IMR-90 (cell line): ENCODE measurements at regions not wholly inside any gene's neighbourhood (a gene's known extent, or its start where the extent isn't known, plus 50 kb on each side); places are given as distances from the start of the nearest gene placed in this dataset.

ENCODE experiments used
- ATAC-seq: fragments of 200-7000 bp; cut with Tn5 transposase; 2 replicates; pipeline ENCODE4 v1.9.1; 2020; ENCODE audit warnings: low read depth, mild to moderate bottlenecking, moderate library complexity
- BruUV-seq: library from RNA; stranded (reverse); fragments of 400-500 nt; replicated peaks from 2 replicates; lab custom pipeline; 2021; lab: Mats Ljungman, UMichigan
- CTCF ChIA-PET: fragments of 300-600 bp; formaldehyde crosslinking; extraction: SDS; loops from one replicate; lab custom pipeline; 2021; ENCODE audit warnings: antibody characterized with exemption; lab: Yijun Ruan, JAX
- POLR2A ChIA-PET: fragments of 300-600 bp; sonication (Branson Sonifier 250); formaldehyde crosslinking; loops from one replicate; lab custom pipeline; 2022; ENCODE audit warnings: antibody characterized with exemption; ENCODE audit not compliant: unreplicated experiment; lab: Charles Lee
- DNase-seq: peaks from one replicate; pipeline ENCODE4 v3.0.0; 2013
- H2AFZ ChIP-seq: replicated peaks from 2 replicates; pipeline ENCODE3; 2013; ENCODE audit warnings: low read length, mild to moderate bottlenecking; ENCODE audit not compliant: poor library complexity
- H2AK5ac ChIP-seq: 2 replicates; pipeline ENCODE4 v1.6.1; 2013; ENCODE audit warnings: low read depth, low read length, inconsistent platforms
- H2AK9ac ChIP-seq: replicated peaks from 2 replicates; pipeline ENCODE3; 2013; ENCODE audit warnings: mild to moderate bottlenecking, low read depth, low read length, moderate library complexity; ENCODE audit not compliant: poor library complexity
- H2BK120ac ChIP-seq: 2 replicates; pipeline ENCODE4 v1.6.1; 2013; ENCODE audit warnings: low read depth, low read length, inconsistent platforms
- H2BK15ac ChIP-seq: 3 replicates; pipeline ENCODE4 v1.6.1; 2013; ENCODE audit warnings: low read depth, low read length, inconsistent platforms
- H2BK20ac ChIP-seq: 2 replicates; pipeline ENCODE4 v1.6.1; 2013; ENCODE audit warnings: low read depth, mild to moderate bottlenecking, inconsistent platforms, low read length, moderate library complexity
- H2BK5ac ChIP-seq: 2 replicates; pipeline ENCODE4 v1.6.1; 2013; ENCODE audit warnings: mild to moderate bottlenecking, low read depth, low read length, inconsistent platforms; ENCODE audit not compliant: poor library complexity, severe bottlenecking
- H3K14ac ChIP-seq: replicated peaks from 2 replicates; pipeline ENCODE4 v1.6.1; 2013; ENCODE audit warnings: low read depth, low read length, inconsistent platforms
- H3K18ac ChIP-seq: 2 replicates; pipeline ENCODE4 v1.6.1; 2013; ENCODE audit warnings: low read depth, low read length, control low read depth
- H3K23ac ChIP-seq: 2 replicates; pipeline ENCODE4 v1.6.1; 2013; ENCODE audit warnings: low read depth, low read length, inconsistent platforms
- H3K27ac ChIP-seq: 2 replicates; pipeline ENCODE4 v1.5.1; 2013; ENCODE audit warnings: mild to moderate bottlenecking, control low read depth, low read length; ENCODE audit not compliant: insufficient read depth
- H3K27me3 ChIP-seq: 2 replicates; pipeline ENCODE4 v1.6.1; 2013; ENCODE audit warnings: low read length; ENCODE audit not compliant: control insufficient read depth, insufficient read depth
- H3K36me3 ChIP-seq: 2 replicates; pipeline ENCODE4 v1.6.1; 2013; ENCODE audit warnings: low read length, mixed read lengths; ENCODE audit not compliant: control insufficient read depth, insufficient read depth
- H3K4ac ChIP-seq: 2 replicates; pipeline ENCODE4 v1.6.1; 2013; ENCODE audit warnings: low read depth, low read length, inconsistent platforms
- H3K4me1 ChIP-seq: 2 replicates; pipeline ENCODE4 v1.6.1; 2013; ENCODE audit warnings: low read length, mixed read lengths; ENCODE audit not compliant: control insufficient read depth, insufficient read depth
- H3K4me2 ChIP-seq: 2 replicates; pipeline ENCODE4 v1.6.1; 2013; ENCODE audit warnings: low read depth, mild to moderate bottlenecking, control low read depth, low read length, moderate library complexity
- H3K4me3 ChIP-seq: 2 replicates; pipeline ENCODE4 v1.5.1; 2013; ENCODE audit warnings: low read depth, mild to moderate bottlenecking, control low read depth, low read length, moderate library complexity; ENCODE audit not compliant: insufficient read depth
- H3K56ac ChIP-seq: 2 replicates; pipeline ENCODE4 v1.6.1; 2013; ENCODE audit warnings: low read length, inconsistent platforms; ENCODE audit not compliant: insufficient read depth; ENCODE audit errors: extremely low read depth
- H3K79me1 ChIP-seq, 2 experiments: 2 replicates each; pipeline ENCODE4 v1.6.1; 2013; ENCODE audit warnings: low read length in 2 of 2, inconsistent platforms in 1 of 2, low read depth in 1 of 2
- H3K9ac ChIP-seq: 2 replicates; pipeline ENCODE4 v1.6.1; 2013; ENCODE audit warnings: low read depth, low read length, control low read depth
- H3K9me1 ChIP-seq: 2 replicates; pipeline ENCODE4 v1.6.1; 2013; ENCODE audit warnings: low read length, inconsistent platforms; ENCODE audit not compliant: insufficient read depth
- H3K9me3 ChIP-seq: 2 replicates; pipeline ENCODE4 v1.6.1; 2013; ENCODE audit warnings: low read length; ENCODE audit not compliant: control insufficient read depth, insufficient read depth
- H4K20me1 ChIP-seq: 2 replicates; pipeline ENCODE4 v1.6.1; 2013; ENCODE audit warnings: low read length, inconsistent platforms; ENCODE audit not compliant: insufficient read depth
- H4K5ac ChIP-seq: 2 replicates; pipeline ENCODE4 v1.6.1; 2013; ENCODE audit warnings: mild to moderate bottlenecking, low read depth, low read length, control low read depth
- H4K8ac ChIP-seq, 2 experiments: 2 replicates each; pipeline ENCODE4 v1.6.1; 2013; ENCODE audit warnings: low read depth in 2 of 2, low read length in 2 of 2, control low read depth in 1 of 2, inconsistent platforms in 1 of 2
- H4K91ac ChIP-seq: 2 replicates; pipeline ENCODE4 v1.6.1; 2013; ENCODE audit warnings: low read depth, low read length, inconsistent platforms; ENCODE audit not compliant: insufficient read depth
- BHLHE40 ChIP-seq: fragments of 150-350 bp; IDR thresholded peaks from 2 replicates; pipeline ENCODE4 v1.6.1; 2016; ENCODE audit warnings: mild to moderate bottlenecking, low read depth, low read length
- CEBPB ChIP-seq: IDR thresholded peaks from 2 replicates; pipeline ENCODE4 v1.6.1; 2012; ENCODE audit warnings: low read depth, low read length, improper control_type of control experiment
- CHD1 ChIP-seq: IDR thresholded peaks from 2 replicates; pipeline ENCODE4 v1.6.1; 2012; ENCODE audit warnings: low read depth, low read length, improper control_type of control experiment
- CTCF ChIP-seq: conservative IDR thresholded peaks from 2 replicates; pipeline ENCODE4 v1.5.1; 2012; ENCODE audit warnings: mild to moderate bottlenecking, low read depth, low read length, improper control_type of control experiment
- ELK1 ChIP-seq: fragments of 150-350 bp; IDR thresholded peaks from 2 replicates; pipeline ENCODE4 v1.6.1; 2016; ENCODE audit warnings: low read depth, mild to moderate bottlenecking, low read length, moderate library complexity, borderline replicate concordance
- FOS ChIP-seq: fragments of 150-350 bp; IDR thresholded peaks from 2 replicates; pipeline ENCODE4 v1.6.1; 2016; ENCODE audit warnings: low read depth, low read length
- MAFK ChIP-seq: IDR thresholded peaks from 2 replicates; pipeline ENCODE4 v1.6.1; 2012; ENCODE audit warnings: low read depth, low read length, improper control_type of control experiment
- MAZ ChIP-seq: IDR thresholded peaks from 2 replicates; pipeline ENCODE4 v1.6.1; 2012; ENCODE audit warnings: low read depth, mild to moderate bottlenecking, low read length, improper control_type of control experiment, moderate library complexity, borderline replicate concordance
- MXI1 ChIP-seq: IDR thresholded peaks from 2 replicates; pipeline ENCODE4 v1.6.1; 2012; ENCODE audit warnings: low read depth, mild to moderate bottlenecking, low read length, moderate library complexity, borderline replicate concordance
- NFE2L2 ChIP-seq: fragments of 150-350 bp; IDR thresholded peaks from 2 replicates; pipeline ENCODE4 v1.6.1; 2016; ENCODE audit warnings: low read depth, mild to moderate bottlenecking, low read length
- POLR2A ChIP-seq: IDR thresholded peaks from 2 replicates; pipeline ENCODE4 v1.6.1; 2012; ENCODE audit warnings: mild to moderate bottlenecking, low read depth, low read length
- RAD21 ChIP-seq: IDR thresholded peaks from 2 replicates; pipeline ENCODE4 v1.6.1; 2012; ENCODE audit warnings: low read length, improper control_type of control experiment
- RCOR1 ChIP-seq: IDR thresholded peaks from 2 replicates; pipeline ENCODE4 v1.6.1; 2012; ENCODE audit warnings: mild to moderate bottlenecking, low read length, improper control_type of control experiment; ENCODE audit not compliant: insufficient replicate concordance
- RFX5 ChIP-seq: IDR thresholded peaks from 2 replicates; pipeline ENCODE4 v1.8.0; 2012; ENCODE audit warnings: low read depth, mild to moderate bottlenecking, low read length, moderate library complexity
- SMC3 ChIP-seq: fragments of 150-350 bp; IDR thresholded peaks from 2 replicates; pipeline ENCODE4 v1.6.1; 2016; ENCODE audit warnings: low read depth, mild to moderate bottlenecking, antibody characterized with exemption, low read length, moderate library complexity
- WGBS, 2 experiments: methylation state at CpG; one replicate each; pipeline versions ENCODE4 v1.1.5 to v1.1.7; 2013; ENCODE audit warnings: missing lambda C conversion rate in 2 of 2; ENCODE audit not compliant: insufficient read length in 1 of 2; ENCODE audit errors: extremely low coverage in 2 of 2; 5-methylcytosine and 5-hydroxymethylcytosine counted together
- dilution Hi-C: fragments of 300-500 bp; cut with HindIII; formaldehyde crosslinking; loops from one replicate; pipeline ENCODE4 v1.14.3; 2018; ENCODE audit warnings: low sequenced_read_pairs; ENCODE audit not compliant: unreplicated experiment
- in situ Hi-C: fragments of 300-500 bp; cut with MboI; formaldehyde crosslinking; loops from 3 replicates; pipeline ENCODE4 v1.14.3; 2019; ENCODE audit warnings: low sequenced_read_pairs, inconsistent platforms, mixed read lengths
- intact Hi-C: fragments of 100-400 bp; cut with micrococcal nuclease; formaldehyde crosslinking; loops from 2 replicates; pipeline ENCODE4 v1.10.0; 2022
- TF ChIP-seq, protein P1 (sequence below): fragments of 150-350 bp; IDR thresholded peaks from 2 replicates; pipeline ENCODE4 v1.6.1; 2017; ENCODE audit warnings: mild to moderate bottlenecking, antibody characterized with exemption, low read length, low read depth

DNA sequence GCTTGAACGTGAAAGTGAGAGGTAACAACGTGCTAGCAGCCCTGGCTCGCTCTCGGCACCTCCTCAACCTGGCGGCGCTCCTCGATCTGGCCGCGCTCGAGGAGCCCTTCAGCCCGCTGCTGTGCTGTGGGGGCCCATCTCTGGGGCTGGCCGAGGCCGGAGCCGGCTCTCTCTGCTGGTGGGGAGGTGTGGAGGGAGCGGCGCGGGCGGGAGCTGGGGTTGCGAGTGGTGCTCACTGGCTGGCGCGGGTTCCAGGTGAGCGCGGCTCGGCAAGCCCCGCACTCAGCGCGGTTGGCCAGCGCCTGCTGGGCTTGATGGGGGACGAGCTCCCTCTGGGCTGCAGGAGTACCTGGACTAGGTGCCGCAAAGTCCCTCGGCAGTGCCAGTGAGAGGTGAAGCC is 52.5 kb upstream of the RPS6KA2 start:
- no TSS peak for BruUV-seq
- Histone ChIP-seq H4K8ac (no peak overlapping the region), H3K27ac (no peak overlapping the region), H2BK20ac (no peak overlapping the region), H3K36me3 (no peaks in the 10 kb centered on the region), H2AK9ac (no peak overlapping the region), H2AFZ (no peak overlapping the region), H3K56ac (no peak overlapping the region), H3K27me3 (peaks cover 3% of the 10 kb centered on the region), H2BK5ac (no peak overlapping the region), H3K4me2 (no peak overlapping the region), H3K4me3 (no peak overlapping the region), H3K14ac (no peak overlapping the region), H4K20me1 (no peaks in the 10 kb centered on the region), H4K5ac (no peak overlapping the region), H3K79me1 (no peaks in the 10 kb centered on the region), H2BK15ac (no peak overlapping the region), H3K9me1 (peaks cover 7% of the 10 kb centered on the region), H3K23ac (no peak overlapping the region), H4K91ac (no peak overlapping the region), H3K9me3 (no peaks in the 10 kb centered on the region), H2BK120ac (no peak overlapping the region), H3K9ac (no peak overlapping the region), H3K4me1 (peaks cover 5% of the 10 kb centered on the region; the same call in 1 of the 2 replicates), H3K4ac (no peak overlapping the region), H3K18ac (no peak overlapping the region), H2AK5ac (no peak overlapping the region)
- DNase-seq (no peak), ATAC-seq (no peak)
- CTCF ChIA-PET: interaction anchor here (0.6 kb wide), 1 partner anchor 17 kb away, joined by 3 read pairs; no protein-coding TSS in a partner anchor
- dilution Hi-C loops: no loop called here
- POLR2A ChIA-PET: no interaction called here
- in situ Hi-C loops: no loop called here
- TF ChIP-seq RCOR1 (no peak), MXI1 (no peak), SMC3 (no peak), BHLHE40 (no peak), RAD21 (no peak), MAZ (no peak), RFX5 (no peak), POLR2A (no peak), CEBPB (no peak), NFE2L2 (no peak), FOS (no peak), MAFK (no peak), CHD1 (no peak), ELK1 (no peak), CTCF (no peak)
- TF ChIP-seq, protein P1, sequence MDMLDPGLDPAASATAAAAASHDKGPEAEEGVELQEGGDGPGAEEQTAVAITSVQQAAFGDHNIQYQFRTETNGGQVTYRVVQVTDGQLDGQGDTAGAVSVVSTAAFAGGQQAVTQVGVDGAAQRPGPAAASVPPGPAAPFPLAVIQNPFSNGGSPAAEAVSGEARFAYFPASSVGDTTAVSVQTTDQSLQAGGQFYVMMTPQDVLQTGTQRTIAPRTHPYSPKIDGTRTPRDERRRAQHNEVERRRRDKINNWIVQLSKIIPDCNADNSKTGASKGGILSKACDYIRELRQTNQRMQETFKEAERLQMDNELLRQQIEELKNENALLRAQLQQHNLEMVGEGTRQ: no peak
- intact Hi-C loops: no loop called here
- 92% methylated on average over 15 of the region's 31 CpGs; no CpG with 5 or more reads in 1 of the 2 experiments for WGBS, 2 experiments
